ENCODE measurements at regions not wholly inside any gene's neighbourhood (a gene's known extent, or its start where the extent isn't known, plus 50 kb on each side); places are given as distances from the start of the nearest gene placed in this dataset.

DNA sequence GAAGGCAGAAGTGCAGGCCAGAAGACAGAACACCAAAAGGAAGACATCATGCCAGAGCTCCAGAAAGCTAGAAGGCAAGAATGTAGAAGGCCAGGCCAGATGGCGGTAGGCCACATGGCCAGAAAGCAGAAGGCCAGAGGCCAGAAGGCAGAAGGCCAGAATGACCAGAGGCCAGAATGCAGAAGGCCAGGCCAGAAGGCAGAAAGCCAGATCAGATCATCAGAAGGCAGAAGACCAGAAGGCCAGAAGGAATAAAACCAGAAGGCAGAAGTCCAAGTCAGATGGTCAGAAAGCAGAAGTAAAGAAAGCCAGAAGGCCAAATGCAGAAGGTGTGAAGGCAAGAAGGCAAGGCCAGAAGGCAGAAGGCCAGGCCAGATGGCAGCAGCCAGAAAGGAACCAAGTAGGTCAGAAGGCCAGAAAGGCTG, 185.0 kb downstream of the TUBA3C start:
- TF ChIP-seq, protein P1, sequence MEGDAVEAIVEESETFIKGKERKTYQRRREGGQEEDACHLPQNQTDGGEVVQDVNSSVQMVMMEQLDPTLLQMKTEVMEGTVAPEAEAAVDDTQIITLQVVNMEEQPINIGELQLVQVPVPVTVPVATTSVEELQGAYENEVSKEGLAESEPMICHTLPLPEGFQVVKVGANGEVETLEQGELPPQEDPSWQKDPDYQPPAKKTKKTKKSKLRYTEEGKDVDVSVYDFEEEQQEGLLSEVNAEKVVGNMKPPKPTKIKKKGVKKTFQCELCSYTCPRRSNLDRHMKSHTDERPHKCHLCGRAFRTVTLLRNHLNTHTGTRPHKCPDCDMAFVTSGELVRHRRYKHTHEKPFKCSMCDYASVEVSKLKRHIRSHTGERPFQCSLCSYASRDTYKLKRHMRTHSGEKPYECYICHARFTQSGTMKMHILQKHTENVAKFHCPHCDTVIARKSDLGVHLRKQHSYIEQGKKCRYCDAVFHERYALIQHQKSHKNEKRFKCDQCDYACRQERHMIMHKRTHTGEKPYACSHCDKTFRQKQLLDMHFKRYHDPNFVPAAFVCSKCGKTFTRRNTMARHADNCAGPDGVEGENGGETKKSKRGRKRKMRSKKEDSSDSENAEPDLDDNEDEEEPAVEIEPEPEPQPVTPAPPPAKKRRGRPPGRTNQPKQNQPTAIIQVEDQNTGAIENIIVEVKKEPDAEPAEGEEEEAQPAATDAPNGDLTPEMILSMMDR (conservative IDR thresholded peaks at IDR 0.05; ENCODE audit: control insufficient read depth, insufficient read depth, low read depth, low read length), result no peak
- H3K4me3 ChIP-seq (ENCODE audit: control insufficient read depth, low read depth, low read length), result no peak overlapping the region
- DNase-seq (ENCODE audit: low read depth), result no peak

DNA sequence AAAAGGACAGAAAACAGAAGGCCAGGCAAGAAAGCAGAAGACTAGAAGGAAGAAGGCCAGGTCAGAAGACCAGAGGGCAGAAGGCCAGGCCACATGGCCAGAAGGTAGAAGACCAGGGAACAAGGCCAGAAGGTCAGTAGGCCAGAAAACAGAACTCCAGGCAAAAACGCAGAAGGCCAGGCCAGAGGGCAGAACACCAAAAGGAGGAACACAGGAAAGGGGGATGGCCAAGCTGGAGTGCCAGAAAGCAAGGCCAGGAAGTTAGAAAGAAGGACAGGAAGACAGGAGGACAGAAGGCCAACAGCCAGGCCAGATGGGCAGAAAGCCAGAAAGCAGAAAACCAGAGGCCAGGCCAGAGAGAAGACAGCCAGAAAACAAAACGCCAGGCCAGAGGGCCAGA, 185.4 kb downstream of the TUBA3C start:
- DNase-seq (ENCODE audit: low read depth), result no peak
- TF ChIP-seq, protein P1 (conservative IDR thresholded peaks at IDR 0.05; ENCODE audit: control insufficient read depth, insufficient read depth, low read depth, low read length), result no peak
- H3K4me3 ChIP-seq (ENCODE audit: control insufficient read depth, low read depth, low read length), result no peak overlapping the region

DNA sequence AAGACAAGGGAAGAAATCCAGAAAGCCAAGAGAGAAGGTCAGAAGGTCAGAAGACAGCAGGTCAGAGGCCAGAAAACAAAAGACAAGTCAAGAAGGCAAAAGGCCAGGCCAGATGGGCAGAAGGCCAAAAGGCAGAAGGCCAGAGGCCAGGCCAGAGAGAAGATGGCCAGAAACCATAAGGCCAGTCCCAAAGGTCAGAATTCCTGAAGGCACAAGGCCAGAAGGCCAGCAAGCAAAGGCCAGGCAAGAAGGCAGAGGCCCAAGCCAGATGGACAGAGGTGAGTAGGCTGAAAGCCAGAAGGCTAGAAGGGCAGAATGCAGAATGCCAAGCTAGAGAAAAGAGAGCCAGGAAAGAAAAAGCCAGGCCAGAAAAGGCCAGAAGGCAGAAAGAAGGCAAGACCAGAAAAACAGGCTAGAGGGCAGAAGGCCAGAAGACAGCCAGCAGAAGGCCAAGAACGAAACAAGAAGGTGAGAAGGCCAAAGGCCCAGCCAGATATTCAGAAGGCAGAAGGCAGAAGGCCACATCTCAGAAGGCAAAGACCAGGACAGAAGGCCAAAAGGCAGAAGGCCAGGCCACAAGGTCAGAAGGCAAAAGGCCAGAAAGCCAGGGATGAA, 186.3 kb downstream of the TUBA3C start:
- no peak for DNase-seq (ENCODE audit: low read depth)
- TF ChIP-seq, protein P1 (conservative IDR thresholded peaks at IDR 0.05; ENCODE audit: control insufficient read depth, insufficient read depth, low read depth, low read length), result no peak
- H3K4me3 ChIP-seq (ENCODE audit: control insufficient read depth, low read depth, low read length), result no peak overlapping the region

DNA sequence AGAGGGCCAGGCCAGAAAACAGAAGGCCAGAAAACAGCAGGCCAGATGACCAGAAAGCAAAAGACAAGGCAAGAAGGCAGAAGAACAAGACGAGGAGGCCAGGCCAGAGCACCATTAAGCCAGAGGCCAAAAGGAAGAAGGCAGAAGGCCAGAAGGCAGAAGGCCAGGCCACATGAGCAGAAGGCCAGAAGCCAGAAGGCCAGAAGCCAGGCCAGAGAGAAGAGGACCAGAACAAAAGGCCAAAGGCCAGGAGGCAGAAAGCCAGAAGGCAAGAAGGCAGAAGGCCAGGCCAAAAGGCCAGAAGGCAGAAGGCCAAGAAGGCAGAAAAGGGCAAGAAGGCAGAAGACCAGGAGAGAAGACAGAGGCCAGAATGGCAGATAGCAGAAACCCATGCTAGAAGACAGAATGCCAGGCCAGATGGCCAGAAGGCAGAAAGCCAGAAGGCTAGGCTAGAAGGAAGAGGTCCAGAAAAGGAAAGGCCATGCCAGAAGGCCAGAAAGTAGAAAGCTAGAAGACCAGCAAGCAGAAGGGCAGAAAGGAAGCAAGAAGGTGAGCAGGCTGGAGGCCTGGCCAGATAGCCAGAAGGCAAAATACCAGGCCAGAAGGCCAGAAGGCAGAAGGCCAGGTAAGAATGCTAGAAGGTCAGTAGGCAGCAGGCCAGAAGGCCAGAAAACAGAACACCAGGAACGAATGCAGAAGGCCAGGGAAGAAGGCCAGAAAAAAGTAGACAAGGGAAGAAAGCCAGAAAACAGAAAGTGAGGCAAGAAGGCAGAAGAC, 187.6 kb downstream of the TUBA3C start:
- no peak overlapping the region for H3K4me3 ChIP-seq (ENCODE audit: control insufficient read depth, low read depth, low read length)
- DNase-seq (ENCODE audit: low read depth), result no peak
- TF ChIP-seq, protein P1 (conservative IDR thresholded peaks at IDR 0.05; ENCODE audit: control insufficient read depth, insufficient read depth, low read depth, low read length), result no peak

DNA sequence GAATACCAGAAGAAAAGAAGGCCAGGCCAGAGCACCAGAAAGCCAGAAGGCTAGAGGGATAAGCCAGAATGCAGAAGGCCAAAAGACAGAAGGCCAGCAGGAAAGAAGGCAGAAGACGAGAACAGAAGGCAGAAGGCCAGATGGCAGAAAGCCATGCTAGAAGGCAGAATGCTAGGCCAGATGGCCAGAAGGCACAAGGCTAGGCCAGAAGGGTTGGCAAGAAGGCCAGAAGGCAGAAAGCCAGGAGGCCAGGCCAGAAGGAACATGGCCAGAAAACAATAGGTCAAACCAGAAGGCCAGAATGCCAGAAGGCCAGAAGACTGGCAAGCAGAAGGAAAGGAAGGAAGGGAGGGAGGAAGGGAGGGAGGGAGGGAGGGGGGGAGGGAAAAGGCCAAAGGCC, 188.8 kb downstream of the TUBA3C start:
- DNase-seq (ENCODE audit: low read depth), result no peak
- TF ChIP-seq, protein P1 (conservative IDR thresholded peaks at IDR 0.05; ENCODE audit: control insufficient read depth, insufficient read depth, low read depth, low read length), result no peak
- H3K4me3 ChIP-seq (ENCODE audit: control insufficient read depth, low read depth, low read length), result no peak overlapping the region

DNA sequence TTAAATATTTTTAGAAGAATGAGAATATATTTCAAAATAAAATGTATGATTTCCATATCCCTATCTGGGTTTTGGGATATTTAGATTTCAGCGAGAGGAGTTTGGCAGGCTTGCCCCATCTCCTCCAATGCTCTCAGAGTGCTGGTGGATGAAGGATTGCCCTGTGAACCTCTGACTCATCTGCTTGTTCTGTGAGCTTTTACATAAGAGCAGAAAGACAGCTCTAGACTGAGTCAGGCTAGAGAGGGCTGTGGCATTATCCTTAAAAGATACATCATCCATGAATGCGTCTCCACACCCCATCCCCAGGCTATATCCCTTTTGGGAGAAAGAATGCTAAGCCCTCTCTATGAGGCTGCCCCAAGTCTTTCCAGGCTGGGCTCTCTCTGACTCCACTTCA, 190.6 kb downstream of the TUBA3C start:
- TF ChIP-seq, protein P1 (conservative IDR thresholded peaks at IDR 0.05; ENCODE audit: control insufficient read depth, insufficient read depth, low read depth, low read length), result no peak
- no peak for DNase-seq (ENCODE audit: low read depth)
- H3K4me3 ChIP-seq (ENCODE audit: control insufficient read depth, low read depth, low read length), result no peak overlapping the region
